ENCODE measurements at regions not wholly inside any gene's neighbourhood (a gene's known extent, or its start where the extent isn't known, plus 50 kb on each side); places are given as distances from the start of the nearest gene placed in this dataset.

- TF ChIP-seq POLR2A (IDR thresholded peaks at IDR 0.05; ENCODE audit: low read length): no peak
- TF ChIP-seq GATA1 (IDR thresholded peaks at IDR 0.05; ENCODE audit: low read depth, low read length): no peak
These were observed 55.6 kb upstream of the DUSP10 start for GRCh38 chr1:221797506-221797905.
